BJ (cell line): ENCODE measurements at regions not wholly inside any gene's neighbourhood (a gene's known extent, or its start where the extent isn't known, plus 50 kb on each side); places are given as distances from the start of the nearest gene placed in this dataset.

ENCODE experiments used
- CTCF ChIA-PET: fragments of 350-600 bp; formaldehyde crosslinking; extraction: SDS; loops from one replicate; lab custom pipeline; 2021; ENCODE audit warnings: antibody characterized with exemption, inconsistent platforms; lab: Yijun Ruan, JAX
- POLR2A ChIA-PET: fragments of 300-600 bp; sonication (Branson Sonifier 250); formaldehyde crosslinking; extraction: SDS; loops from one replicate; lab custom pipeline; 2021; ENCODE audit warnings: antibody characterized with exemption; lab: Charles Lee
- DNase-seq: peaks from one replicate; pipeline ENCODE4 v3.0.0-alpha.2; 2011; ENCODE audit warnings: low read depth
- H3K27me3 ChIP-seq: 2 replicates; pipeline ENCODE4 v1.6.0; 2011; ENCODE audit warnings: low read length; ENCODE audit not compliant: control insufficient read depth, insufficient read depth
- H3K36me3 ChIP-seq: 2 replicates; pipeline ENCODE4 v1.5.1; 2011; ENCODE audit warnings: low read length; ENCODE audit not compliant: control insufficient read depth, insufficient read depth
- H3K4me3 ChIP-seq: 2 replicates; pipeline ENCODE4 v1.5.1; 2011; ENCODE audit warnings: low read depth, mild to moderate bottlenecking, control low read depth, low read length
- CTCF ChIP-seq: IDR thresholded peaks from 2 replicates; pipeline ENCODE4 v1.5.1; 2011; ENCODE audit warnings: low read depth, mild to moderate bottlenecking, control low read depth, inconsistent platforms, low read length, moderate library complexity; ENCODE audit not compliant: insufficient read depth

- no peak for TF ChIP-seq CTCF
- Histone ChIP-seq H3K4me3 (no peak overlapping the region), H3K27me3 (no peaks in the 10 kb centered on the region), H3K36me3 (no peaks in the 10 kb centered on the region)
- POLR2A ChIA-PET, result no interaction called here
- no peak for DNase-seq
- CTCF ChIA-PET, result no interaction called here
These were observed 249.4 kb downstream of the FAM170A start for GRCh38 chr5:119878712-119879111.

GRCh38 chr5:119879446-119879845 lies 250.1 kb downstream of the FAM170A start:
- no peaks in the 10 kb centered on the region for H3K36me3 ChIP-seq
- H3K27me3 ChIP-seq, result no peaks in the 10 kb centered on the region
- ChIA-PET POLR2A (no interaction called here), CTCF (no interaction called here)
- no peak overlapping the region for H3K4me3 ChIP-seq
- no peak for DNase-seq
- no peak for TF ChIP-seq CTCF

- TF ChIP-seq CTCF, result no peak
- no peak for DNase-seq
- ChIA-PET CTCF (no interaction called here), POLR2A (interaction anchor here (0.7 kb wide), 1 partner anchor 250 kb away, joined by 8 read pairs; no protein-coding TSS in a partner anchor)
- Histone ChIP-seq H3K4me3 (no peak overlapping the region), H3K27me3 (no peaks in the 10 kb centered on the region), H3K36me3 (no peaks in the 10 kb centered on the region)
These were observed 265.7 kb downstream of the FAM170A start for GRCh38 chr5:119895066-119895465.

GRCh38 chr5:119896826-119897536 lies 267.6 kb downstream of the FAM170A start:
- no peak for TF ChIP-seq CTCF
- Histone ChIP-seq H3K4me3 (no peak overlapping the region), H3K36me3 (no peaks in the 10 kb centered on the region), H3K27me3 (no peaks in the 10 kb centered on the region)
- ChIA-PET POLR2A (no interaction called here), CTCF (no interaction called here)
- no peak for DNase-seq

- Histone ChIP-seq H3K27me3 (no peaks in the 10 kb centered on the region), H3K4me3 (no peak overlapping the region), H3K36me3 (no peaks in the 10 kb centered on the region)
- no peak for DNase-seq
- POLR2A ChIA-PET, result no interaction called here
- CTCF ChIA-PET, result no interaction called here
- TF ChIP-seq CTCF, result no peak
These were observed 268.4 kb downstream of the FAM170A start for GRCh38 chr5:119897537-119898370.
